ENCODE measurements at regions not wholly inside any gene's neighbourhood (a gene's known extent, or its start where the extent isn't known, plus 50 kb on each side); places are given as distances from the start of the nearest gene placed in this dataset.

DNA sequence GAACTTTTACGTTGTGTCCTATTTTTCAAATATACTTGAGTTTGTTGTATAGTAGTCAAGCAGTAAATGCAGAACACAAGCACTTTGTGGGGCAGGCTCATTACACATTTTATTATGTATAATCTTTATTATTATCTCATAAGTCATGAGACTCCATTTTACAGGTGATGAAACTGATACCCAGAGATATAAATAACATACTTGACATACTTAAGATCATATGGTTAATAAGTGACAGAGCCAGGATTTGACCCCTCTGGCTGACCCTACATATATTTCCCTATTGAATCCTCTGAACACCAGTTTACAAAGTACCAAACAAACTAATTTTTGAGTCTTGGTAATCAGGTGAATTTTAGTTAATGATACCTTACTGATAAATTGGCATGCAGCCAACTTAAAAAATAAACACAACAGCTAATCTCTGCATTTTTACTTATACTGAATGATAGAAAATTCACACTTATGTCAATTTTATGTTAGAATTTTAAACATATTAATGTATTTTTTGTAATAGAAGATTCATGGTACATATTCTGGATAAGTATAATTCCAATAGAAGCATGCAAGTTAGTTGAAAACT is 305.0 kb upstream of the MEF2C start:
- FAIRE-seq (no peak), DNase-seq (ENCODE audit: low read depth in 1 of 2, low spot score in 2 of 2) (no peak)
- Histone ChIP-seq H3K23ac (ENCODE audit: insufficient read length) (no peak overlapping the region), H2AK5ac (ENCODE audit: low read depth, low read length) (no peak overlapping the region), H3K4me3 (ENCODE audit: extremely low read depth in 1 of 4, insufficient read depth in 2 of 4, low read depth in 3 of 4, low read length in 4 of 4) (no peak overlapping the region), H2AFZ (ENCODE audit: low read length) (no peak overlapping the region), H3K14ac (ENCODE audit: insufficient read length) (no peak overlapping the region), H2BK15ac (ENCODE audit: low read length) (no peak overlapping the region), H3K56ac (replicated peaks; ENCODE audit: insufficient read length, low read depth, low read length) (no peak overlapping the region), H3K4ac (replicated peaks; ENCODE audit: insufficient read length, low read depth, low read length) (no peak overlapping the region), H3K18ac (ENCODE audit: extremely low read depth, low read length) (no peak overlapping the region), H2BK12ac (ENCODE audit: low read depth, low read length) (no peak overlapping the region), H3K4me1 (replicated peaks in 1 of 4; ENCODE audit: control insufficient read depth in 3 of 4, insufficient read depth in 4 of 4, low read length in 3 of 4) (no peaks in the 10 kb centered on the region), H3K79me1 (ENCODE audit: low read depth, low read length) (no peaks in the 10 kb centered on the region), H3K79me2 (ENCODE audit: control insufficient read depth in 1 of 2, insufficient read depth in 2 of 2, low read length in 2 of 2) (no peaks in the 10 kb centered on the region), H4K5ac (ENCODE audit: insufficient read length, low read depth, low read length) (no peak overlapping the region), H3K27me3 (replicated peaks in 1 of 4; ENCODE audit: control insufficient read depth in 3 of 4, extremely low read depth in 1 of 4, insufficient read depth in 3 of 4, low read length in 3 of 4) (no peaks in the 10 kb centered on the region), H2BK20ac (ENCODE audit: low read length) (no peak overlapping the region), H3K36me3 (ENCODE audit: control insufficient read depth in 2 of 4, insufficient read depth in 4 of 4, low read length in 3 of 4) (no peaks in the 10 kb centered on the region), H3K9ac (replicated peaks in 1 of 4; ENCODE audit: extremely low read depth in 1 of 4, low read depth in 3 of 4, low read length in 3 of 4) (no peak overlapping the region), H3K23me2 (ENCODE audit: low read depth, low read length) (no peaks in the 10 kb centered on the region), H3K27ac (ENCODE audit: low read depth, low read length) (no peak overlapping the region), H2BK5ac (ENCODE audit: low read depth, low read length) (no peak overlapping the region), H3K9me3 (ENCODE audit: insufficient read depth in 2 of 2, low read depth in 1 of 2, low read length in 1 of 2) (no peaks in the 10 kb centered on the region), H2BK120ac (replicated peaks; ENCODE audit: low read depth, low read length) (no peak overlapping the region), H4K20me1 (replicated peaks in 1 of 2; ENCODE audit: control insufficient read depth in 1 of 2, insufficient read depth in 2 of 2, low read length in 2 of 2) (no peaks in the 10 kb centered on the region), H4K91ac (replicated peaks; ENCODE audit: insufficient read length, low read length) (no peak overlapping the region), H4K8ac (ENCODE audit: extremely low read depth, insufficient read depth, low read length) (no peak overlapping the region), H3K4me2 (ENCODE audit: insufficient read depth in 1 of 2, low read depth in 2 of 2, low read length in 2 of 2) (no peak overlapping the region)
- ChIA-PET CTCF (ENCODE audit: partially characterized antibody) (interaction anchor here (1.0 to 1.5 kb wide), 2 partner anchors 253 to 460 kb away, joined by 3 to 4 read pairs; no protein-coding TSS in a partner anchor), POLR2A (ENCODE audit: partially characterized antibody) (no interaction called here)
- TF ChIP-seq SAP30 (IDR thresholded peaks at IDR 0.05; ENCODE audit: insufficient read depth, insufficient replicate concordance, low read length) (no peak), POU5F1 (IDR thresholded peaks at IDR 0.05; ENCODE audit: low read depth, low read length) (no peak), MAFK (IDR thresholded peaks at IDR 0.05; ENCODE audit: low read depth, low read length) (no peak), GABPA (IDR thresholded peaks at IDR 0.05; ENCODE audit: borderline replicate concordance, insufficient read depth, low read length) (no peak), JUND (IDR thresholded peaks at IDR 0.05; ENCODE audit: low read length) (no peak), GTF2F1 (IDR thresholded peaks at IDR 0.05; ENCODE audit: borderline replicate concordance, low read depth, low read length) (no peak)
- 87% methylated on average over 1 of the region's 1 CpG; no CpG with 5 or more reads in 1 of the 2 experiments for WGBS, 2 experiments (ENCODE audit: extremely low coverage in 1 of 2, insufficient coverage in 1 of 2, insufficient read length in 1 of 2, insufficient replicate concordance in 2 of 2, low coverage in 1 of 2, low lambda C conversion rate in 2 of 2, missing lambda C conversion rate in 1 of 2)
